Left kidney (tissue), 1 donor: ENCODE measurements at regions not wholly inside any gene's neighbourhood (a gene's known extent, or its start where the extent isn't known, plus 50 kb on each side); places are given as distances from the start of the nearest gene placed in this dataset.
"Not testable (repeated sequence)": the region's sequence is repeated elsewhere in the genome, so short reads cannot be mapped to it uniquely, and the experiment has no call there.

Source experiments
- DNase-seq: peaks from one replicate; pipeline ENCODE4 v3.0.0-alpha.2; 2013

DNA sequence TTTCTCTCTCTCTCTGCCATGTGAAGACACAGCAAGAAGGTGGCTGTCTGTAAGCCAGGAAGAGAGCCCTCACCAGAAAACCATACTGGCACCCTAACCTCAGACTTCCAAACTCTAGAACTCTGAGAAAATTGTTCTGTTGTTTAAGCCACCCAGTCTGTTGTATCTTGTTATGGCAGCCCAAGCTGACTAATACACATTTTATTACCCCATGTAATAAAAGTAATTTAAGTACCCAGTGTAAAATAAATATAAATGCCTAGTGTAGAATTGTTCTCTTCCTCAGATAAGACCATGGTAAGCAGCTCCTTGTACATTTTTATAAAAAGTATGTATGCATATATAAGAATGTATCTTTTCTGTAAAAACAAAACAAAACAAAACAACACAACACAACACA lies 119.7 kb downstream of the DTL start:
- no peak for DNase-seq

DNA sequence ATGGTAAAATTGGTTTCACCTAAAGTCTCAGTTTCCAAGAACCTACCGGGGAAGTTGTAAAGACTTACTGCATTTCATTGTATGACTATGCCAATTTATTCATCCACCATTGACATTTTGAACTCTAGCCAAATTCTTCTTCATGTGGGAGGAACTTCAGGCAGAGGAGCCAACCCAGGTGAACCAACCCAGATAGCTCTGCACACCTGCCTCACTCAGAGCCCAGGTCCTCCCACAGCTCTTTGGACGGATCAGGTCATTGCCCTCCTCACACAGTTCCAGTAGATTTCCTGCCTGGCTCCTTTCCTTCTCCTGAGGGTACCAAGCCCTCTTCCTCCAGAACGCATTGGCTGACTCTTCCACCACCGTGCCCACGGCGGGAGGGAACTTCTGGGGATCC lies 121.7 kb downstream of the DTL start:
- no peak for DNase-seq

DNA sequence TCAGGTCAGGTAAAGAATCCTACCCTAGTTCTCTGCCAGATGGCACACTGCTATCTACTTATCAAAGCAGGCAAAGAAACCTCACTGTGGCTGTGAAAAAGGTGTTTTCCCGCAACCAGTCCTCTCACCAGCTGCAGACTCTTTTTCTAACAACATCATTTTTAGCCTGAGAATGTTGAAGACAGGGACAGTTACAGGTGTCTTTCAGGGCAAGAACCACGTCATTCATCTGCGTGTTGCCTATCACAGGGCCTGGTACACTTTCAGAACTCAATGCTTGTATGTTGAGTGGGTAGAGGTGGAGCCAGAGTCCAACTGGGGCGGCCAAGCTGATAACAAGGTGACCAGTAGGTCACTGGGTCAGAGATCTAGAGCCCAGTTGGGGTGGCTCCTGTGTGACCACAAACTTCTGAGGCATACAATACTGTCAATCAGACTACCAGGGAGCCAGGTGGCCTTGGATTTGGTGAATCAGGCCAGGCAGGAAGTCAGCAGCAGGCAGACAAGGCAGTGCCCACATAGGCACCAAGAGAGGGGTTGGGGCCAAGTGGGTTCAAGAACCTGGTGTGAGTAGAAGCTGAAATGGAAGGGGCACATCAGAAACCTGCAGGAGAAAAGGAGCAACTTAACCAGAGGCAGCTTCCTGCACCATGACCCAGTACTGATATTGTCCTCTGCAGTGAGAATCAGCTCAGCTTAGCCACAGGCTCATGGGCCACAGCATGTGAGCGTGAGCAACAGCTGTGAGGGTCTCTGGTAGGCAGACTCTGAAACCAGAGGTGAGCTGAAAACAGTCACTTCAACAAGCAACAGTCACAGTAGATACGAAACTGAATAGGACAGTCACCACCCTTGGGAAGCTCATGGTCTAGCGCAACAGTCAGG lies 123.6 kb downstream of the DTL start:
- DNase-seq = no peak

DNA sequence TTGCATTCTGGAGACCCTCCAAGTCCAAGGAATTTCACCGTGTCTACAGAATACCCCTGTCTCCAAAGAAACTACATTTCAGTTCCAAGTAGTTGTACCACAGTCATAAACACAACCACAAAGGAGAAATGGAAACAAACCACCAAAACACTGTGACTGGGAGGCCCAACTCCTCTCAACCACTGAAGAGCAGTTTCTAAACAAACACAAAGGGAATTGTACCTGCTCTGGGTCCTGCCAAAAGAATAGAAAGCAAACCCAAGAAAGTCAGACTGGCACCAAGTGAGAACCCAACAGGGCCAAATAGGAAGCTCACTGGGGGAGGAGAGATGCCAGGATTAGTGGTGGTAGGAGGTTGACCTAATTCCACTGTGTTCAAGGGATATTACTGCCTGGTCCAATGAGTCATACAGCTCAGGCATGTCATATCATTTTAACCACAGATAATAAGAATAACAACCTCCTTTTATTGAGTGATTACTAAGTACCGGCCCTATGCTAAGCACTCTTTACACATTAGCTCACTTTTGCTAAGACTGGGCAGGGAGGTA lies 123.9 kb upstream of the PPP2R5A start:
- DNase-seq = no peak

DNA sequence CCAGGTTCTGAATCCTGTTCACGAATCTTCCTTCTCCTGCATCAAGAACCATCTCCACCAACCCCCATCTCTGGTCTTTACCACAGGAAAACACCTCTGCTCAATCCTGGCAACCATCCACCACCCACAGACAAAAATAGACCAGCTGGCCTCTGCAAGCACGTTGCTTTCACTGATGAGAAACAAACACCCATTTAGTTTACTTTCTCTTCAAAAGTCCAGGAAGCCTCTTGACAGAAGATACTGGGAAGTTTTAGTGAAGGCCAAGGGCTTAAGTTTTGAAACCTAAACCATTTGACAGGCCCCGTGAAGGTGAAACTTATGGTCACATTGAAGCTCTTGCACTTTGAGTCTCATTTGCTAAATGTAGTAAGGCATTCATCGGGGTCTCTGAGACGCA lies 122.6 kb upstream of the PPP2R5A start:
- DNase-seq = no peak

DNA sequence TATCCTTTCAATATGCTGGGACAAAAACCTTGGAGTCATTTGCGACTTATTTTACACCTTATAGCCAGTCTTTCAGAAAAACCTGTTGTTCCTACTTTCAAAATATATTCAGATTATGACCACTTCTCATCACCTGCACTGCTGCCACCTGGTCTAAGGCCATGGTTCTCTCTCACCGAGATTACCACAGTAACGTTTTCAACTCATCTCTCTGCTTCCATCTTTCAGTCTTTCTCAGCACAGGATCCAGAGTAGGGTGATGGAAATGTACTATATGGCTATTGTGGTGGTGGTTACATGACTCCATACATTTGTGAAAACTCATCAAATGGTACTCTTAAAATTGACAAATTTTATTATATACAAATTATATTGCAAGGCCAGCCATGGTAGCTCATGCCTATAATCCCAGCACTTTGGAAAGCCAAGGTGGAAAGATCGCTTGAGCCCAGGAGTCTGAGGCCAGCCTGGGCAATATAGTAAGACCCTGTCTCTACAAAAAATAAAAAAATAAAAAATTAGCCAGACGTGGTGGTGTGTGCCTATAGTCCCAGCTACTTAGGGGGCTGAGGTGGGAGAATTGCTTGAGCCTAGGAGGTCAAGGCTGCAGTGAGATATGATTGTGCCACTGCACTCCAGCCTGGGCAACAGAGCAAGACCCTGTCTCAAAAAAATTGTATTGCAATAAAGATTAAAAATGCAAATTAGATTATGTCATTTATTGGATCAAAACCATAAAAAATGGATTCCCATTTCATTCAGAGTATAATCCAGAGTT lies 120.9 kb upstream of the PPP2R5A start:
- DNase-seq = no peak

DNA sequence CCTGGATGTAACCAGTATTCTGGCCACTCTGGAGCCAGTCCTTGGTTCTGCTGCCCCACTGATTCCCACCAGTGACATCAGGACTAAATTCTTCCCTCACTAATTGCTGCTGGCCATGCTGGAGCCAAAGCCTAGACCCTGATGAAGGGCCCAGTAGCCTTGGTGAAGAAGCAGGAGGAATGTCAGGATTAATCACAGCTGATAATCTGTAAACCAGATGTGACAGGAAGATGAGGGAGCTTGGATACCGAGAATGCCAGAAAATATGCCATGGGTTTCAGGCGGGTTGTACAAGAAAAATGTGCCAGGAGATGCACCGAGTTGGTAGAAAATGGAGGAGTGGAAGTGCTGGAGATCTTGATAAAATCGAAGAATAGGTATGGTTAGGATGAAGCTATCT lies 119.0 kb upstream of the PPP2R5A start:
- DNase-seq = no peak

DNA sequence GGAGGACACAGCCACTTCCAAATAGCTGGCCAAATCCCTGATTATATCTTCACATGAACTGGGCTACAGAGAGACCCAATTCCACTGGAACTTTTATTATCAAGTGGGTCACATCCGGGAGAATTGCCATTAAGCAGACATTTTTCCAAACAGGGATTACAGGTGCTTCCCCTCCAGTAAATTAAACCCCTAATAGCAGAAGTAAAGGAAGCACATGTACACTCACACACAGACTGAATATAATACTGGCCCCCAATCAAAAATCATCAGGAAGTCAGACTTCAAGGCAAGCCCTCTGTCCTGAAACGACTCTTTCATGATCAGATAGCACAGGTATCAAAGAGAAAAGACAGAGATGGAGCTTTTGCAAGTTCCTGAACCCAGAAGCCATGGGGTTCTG lies 118.6 kb upstream of the PPP2R5A start:
- DNase-seq = no peak

DNA sequence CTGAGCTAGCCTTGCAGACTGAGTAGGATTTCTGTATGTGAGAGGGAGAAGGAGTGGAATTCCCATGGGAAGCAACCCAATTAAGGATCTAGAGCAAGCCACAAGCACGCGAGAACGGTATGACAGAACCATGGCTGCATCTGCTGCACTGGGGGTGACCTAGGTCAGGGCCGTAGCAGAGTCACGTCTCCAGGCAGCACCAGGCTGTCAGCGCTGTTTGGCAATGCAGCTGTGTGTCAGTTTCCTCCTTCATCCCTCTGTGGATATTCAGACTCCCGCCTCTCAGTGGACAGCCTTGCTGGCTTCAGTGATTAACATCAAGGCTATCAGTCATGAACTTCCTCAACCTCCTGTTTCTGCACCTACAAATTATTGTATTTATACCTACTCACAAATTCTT lies 118.1 kb upstream of the PPP2R5A start:
- DNase-seq = no peak

DNA sequence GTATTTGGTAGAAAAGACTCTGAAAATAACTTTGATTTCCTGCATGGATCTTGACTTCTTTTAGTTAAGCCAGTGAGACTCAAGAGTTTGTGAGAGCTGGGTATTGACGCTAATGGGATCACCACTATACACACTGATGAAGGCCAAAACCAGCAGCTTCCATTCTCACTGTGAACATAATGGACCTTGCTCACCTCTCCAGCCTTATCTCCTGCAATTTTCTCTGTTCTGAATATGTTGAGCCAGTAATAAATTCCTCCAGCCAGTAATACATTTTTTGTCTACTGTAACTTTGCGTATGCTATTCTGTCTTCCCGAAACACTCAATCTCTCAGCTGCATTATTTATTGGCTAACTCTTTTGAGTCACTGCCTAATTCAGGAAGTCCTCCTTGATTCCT lies 111.6 kb upstream of the PPP2R5A start:
- no peak for DNase-seq

DNA sequence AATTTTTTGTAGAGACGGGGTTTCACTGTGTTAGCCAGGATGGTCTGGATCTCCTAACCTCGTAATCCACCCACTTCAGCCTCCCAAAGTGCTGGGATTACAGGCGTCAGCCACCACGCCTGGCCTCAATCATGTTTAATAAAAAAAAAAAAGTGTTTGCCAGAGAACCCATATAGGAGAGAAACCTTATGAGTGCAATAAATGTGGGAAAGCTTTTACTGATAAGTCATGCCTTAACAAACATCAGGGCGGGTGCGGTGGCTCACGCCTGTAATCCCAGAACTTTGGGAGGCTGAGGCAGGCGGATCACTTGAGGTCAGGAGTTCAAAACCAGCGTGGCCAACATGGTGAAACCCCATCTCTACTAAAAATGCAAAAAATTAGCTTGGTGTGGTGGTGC lies 110.9 kb upstream of the PPP2R5A start:
- not testable (repeated sequence) for DNase-seq

DNA sequence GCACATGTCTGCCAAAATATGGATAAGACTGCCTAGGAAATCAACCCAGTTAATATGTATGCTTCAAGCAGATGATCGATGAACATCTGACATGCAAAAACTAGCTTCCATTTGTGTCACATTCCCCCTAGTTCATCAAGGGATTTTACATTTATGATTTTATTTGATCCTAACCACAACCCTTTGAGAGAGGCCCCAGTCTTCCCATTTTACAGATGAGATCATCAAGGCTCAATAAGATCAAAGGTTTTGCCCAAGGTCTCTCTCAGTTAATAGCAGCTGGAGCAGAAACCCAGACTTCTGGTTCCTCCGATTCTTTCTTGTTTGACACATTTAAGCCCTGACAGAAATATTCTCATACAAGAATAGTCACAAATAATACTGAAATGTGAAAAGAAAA lies 107.7 kb upstream of the PPP2R5A start:
- DNase-seq = no peak

DNA sequence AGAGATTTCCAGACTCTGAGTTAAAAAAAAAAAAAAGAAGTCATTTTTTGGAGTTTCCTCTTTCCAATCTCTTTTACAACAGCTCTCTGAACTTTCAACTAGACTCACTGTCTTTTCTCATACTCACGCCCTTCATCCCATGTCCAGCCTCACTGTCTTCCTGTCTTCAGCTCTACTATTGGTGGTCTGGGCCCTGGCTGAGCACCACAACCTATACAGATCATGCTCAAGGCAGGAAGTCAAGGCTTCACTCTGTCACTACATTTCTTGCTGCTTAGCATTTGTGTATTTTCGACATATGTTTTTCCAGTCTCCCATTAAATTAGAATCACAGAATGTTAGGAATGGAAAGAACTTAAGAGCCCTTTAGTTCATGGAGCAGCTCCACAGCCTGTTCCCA lies 106.4 kb upstream of the PPP2R5A start:
- no peak for DNase-seq

DNA sequence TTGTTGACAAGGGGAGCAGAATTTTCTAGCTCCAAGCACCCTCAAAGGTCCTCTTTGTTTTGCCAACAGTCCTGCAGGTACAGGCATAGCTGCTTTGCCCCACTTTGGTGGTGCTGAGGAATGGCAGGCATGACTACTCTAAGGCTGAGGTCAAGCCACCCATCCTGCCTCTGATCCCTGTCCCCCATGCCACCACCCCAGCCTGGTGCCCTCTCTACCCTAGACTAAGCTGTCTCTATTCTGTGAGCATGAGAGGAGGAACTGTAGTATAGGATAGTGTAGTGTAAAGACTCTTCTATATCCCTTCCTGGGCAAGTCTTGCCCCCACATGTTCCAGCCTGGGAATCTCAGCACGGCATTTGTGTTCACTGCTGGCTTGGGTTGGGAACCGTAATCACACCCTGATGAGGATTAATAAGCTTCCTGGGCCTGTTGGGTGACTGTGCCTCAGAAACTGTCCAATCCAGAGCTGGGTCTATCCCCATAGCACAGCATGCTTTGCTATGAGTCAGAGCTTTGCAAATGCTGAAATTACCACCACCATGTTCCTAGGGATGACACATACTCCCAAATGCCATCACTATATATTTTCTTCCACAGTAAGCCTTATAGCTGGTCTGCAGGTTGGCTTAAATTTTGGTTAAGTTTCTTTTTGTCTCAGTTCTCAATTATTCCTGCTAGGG lies 105.7 kb upstream of the PPP2R5A start:
- DNase-seq = no peak

DNA sequence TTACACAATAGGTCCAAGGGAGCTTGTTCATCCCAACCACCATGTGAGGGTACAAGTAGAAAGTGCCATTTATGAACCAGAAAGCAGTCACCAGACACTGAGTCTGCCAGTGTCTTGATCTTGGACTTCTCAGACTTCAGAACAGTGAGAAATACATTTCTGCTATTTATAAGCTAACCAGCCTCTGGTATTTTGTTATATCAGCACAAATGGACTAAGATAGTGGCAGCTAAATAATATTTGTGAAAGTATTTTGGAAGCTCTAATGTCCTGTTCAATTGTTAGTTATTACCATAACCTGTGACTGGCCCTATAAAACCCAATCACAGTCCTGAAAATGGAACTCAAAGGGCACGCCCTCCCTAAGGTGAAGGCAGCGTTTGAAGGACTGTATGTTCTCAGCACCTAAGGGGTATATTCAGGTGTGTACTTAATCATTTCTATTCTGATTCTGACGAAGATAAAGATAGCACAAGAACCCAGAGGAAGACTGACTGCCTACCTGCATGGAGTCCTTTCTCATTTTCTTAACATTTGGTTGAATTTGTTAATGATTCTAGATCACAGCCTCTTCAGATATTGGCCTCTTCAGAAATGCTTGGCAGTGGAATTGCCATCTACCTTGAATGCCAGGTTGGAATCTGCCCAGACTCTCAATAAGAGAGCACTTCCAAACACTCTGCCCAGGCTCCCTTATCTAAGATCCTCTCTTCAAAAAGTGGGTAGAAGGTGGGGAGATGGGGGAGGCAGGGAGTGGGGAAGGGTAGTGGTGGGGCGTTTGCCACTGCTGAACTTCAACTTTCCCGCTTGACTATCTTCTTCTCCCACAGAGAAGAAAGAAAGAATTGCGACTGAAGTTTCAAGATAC lies 104.0 kb upstream of the PPP2R5A start:
- no peak for DNase-seq

DNA sequence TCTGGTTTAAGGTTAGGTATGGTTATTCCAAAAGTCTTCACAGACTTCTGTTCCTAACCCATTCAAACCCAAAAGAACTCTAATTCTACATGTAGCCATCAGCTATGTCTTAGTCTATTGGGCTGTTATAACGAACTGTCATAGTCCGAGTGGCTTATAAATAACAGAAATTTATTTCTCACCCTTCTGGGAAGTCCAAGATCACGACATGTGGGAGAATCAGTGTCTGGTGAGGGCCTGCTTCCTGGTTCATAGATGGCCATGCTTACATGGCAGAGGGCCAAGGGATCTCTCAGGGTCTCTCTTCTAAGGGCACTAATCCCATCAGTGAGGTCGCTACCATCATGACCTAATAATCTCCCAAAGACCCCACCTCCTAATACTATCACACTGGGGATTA lies 103.0 kb upstream of the PPP2R5A start:
- DNase-seq = no peak

DNA sequence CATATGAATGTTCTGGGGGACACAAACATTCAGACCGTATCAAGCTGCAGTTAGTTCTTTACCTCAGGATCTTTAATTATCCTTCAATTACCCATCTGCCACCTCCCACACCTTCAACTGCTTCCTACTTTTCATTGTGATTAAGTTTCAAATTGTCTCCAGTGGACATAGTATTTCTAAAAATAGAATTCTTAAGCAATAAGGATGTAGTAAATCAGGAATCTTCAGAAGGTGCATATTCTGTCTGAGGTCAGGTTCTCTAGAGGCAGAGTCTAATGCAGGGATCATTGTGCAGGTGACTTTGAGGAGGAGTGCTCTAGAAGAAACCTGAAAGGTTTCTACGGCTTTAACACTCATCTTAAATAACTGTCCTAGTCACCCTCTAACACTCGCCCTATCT lies 102.6 kb upstream of the PPP2R5A start:
- DNase-seq = no peak

DNA sequence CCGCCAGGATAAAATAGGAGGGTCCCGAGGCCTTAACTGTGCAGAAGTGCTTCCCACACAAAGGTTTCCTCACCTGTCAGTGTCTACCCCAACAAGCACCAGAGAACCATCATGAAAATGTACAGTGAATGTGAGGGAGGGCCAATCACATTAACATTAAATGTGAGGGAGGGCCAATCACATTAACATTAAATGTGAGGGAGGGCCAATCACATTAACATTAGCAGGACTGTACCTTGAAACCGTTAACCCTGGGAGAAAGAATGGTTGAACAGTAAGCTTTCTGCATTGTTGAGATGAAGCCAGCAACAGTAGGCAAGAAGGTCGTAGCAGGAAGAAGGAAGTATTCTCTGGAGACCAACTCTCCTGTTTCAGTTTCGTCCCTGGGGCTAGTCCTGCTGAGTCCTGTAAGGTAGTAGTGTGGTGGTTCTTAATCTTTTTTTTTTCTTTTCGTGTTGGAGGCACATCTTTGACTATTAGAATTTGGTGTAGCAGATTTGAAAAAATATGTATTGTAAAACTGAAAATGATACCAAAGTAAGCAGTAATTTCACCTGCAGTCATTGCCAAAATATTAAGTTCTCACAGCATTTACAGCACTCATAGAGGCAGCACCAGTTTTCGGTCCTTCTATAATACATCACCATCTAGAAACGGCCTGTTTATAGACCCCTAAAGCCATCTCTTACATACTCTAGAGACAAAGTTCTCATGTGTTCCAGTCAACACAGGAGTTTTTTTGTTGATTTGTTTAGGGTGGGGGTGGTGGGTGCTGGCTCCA lies 98.6 kb upstream of the PPP2R5A start:
- no peak for DNase-seq

DNA sequence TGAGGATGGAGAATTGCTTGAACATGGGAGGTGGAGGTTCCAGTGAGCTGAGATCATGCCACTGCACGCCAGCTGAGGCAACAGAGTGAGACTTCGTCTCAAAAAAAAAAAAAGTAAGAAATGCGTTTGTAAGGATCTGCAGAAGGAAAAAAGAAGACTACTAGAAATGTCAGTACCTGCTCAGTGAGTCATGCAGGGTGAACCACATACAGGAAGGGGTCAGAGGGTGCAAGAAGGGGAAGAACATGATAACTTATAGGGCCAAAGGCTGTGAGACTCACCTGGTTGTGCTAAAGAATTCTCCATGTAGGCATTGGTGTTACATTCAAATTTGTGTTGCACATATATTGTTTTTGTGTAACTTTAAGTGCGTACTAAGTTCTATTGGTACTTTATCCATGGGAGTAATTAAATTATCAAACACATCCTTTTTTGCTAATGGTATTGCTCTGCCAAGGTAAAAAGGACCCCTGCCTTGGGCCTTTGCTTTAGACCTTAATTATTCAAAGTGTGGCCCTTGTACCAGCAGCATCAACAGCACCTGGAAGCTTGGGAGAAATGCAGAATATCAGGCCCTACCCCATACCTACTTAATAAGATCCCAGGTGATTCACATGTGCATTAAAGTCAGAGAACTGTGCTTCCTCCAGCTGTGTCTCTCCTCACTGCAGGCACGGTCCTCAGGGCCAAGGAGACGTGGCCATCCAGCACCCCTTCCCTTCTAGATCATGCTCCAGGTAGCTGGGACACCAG lies 96.4 kb upstream of the PPP2R5A start:
- DNase-seq = no peak

DNA sequence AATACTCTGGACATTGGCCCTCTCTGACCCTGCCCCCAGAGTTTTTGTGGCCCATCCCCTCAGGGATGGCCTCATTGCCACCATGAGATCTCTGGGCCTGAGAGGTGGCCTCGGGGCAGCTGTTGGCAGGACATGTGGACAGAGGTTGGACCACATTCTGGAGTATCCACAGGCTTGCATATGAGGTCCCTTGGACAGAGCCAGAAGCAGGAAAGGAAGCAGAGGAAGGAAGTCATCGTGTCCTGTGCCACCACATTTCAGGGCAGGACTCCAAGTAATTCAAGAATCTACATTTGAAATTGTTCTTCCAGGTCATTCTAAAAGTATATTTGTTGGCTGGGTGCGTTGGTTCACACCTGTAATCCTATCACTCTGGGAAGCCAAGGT lies 95.9 kb upstream of the PPP2R5A start:
- DNase-seq = no peak
